GM10266 (cell line): ENCODE measurements at regions not wholly inside any gene's neighbourhood (a gene's known extent, or its start where the extent isn't known, plus 50 kb on each side); places are given as distances from the start of the nearest gene placed in this dataset.

Source experiments
- DNase-seq: peaks from one replicate; pipeline ENCODE4 v3.0.0; 2012; ENCODE audit errors: extremely low spot score
- CTCF ChIP-seq: IDR thresholded peaks from 2 replicates; pipeline ENCODE4 v1.5.1; 2012; ENCODE audit warnings: mild to moderate bottlenecking, low read depth; ENCODE audit not compliant: control insufficient read depth, insufficient read depth; ENCODE audit errors: missing control alignments

- no peak for TF ChIP-seq CTCF
- no peak for DNase-seq
These were observed 90.5 kb downstream of the ACTL7B start for GRCh38 chr9:108765265-108765664.

- DNase-seq = no peak
- no peak for TF ChIP-seq CTCF
These were observed 93.3 kb downstream of the ACTL7B start for GRCh38 chr9:108762348-108763055.

- peak; percentile 85 for TF ChIP-seq CTCF
- peak; percentile 57 for DNase-seq
These were observed 94.0 kb downstream of the ACTL7B start for GRCh38 chr9:108761655-108762347.

- DNase-seq = no peak
- TF ChIP-seq CTCF = no peak
These were observed 94.9 kb downstream of the ACTL7B start for GRCh38 chr9:108760841-108761240.

GRCh38 chr9:108759835-108760234, 96.0 kb downstream of the ACTL7B start:
- TF ChIP-seq CTCF = no peak

GRCh38 chr9:108759399-108759798, 96.4 kb downstream of the ACTL7B start:
- no peak for DNase-seq
- TF ChIP-seq CTCF = no peak

More at GRCh38 chr9:108759835-108760234, 96.0 kb downstream of the ACTL7B start:
- no peak for DNase-seq
